GM10248 (cell line): ENCODE measurements at regions not wholly inside any gene's neighbourhood (a gene's known extent, or its start where the extent isn't known, plus 50 kb on each side); places are given as distances from the start of the nearest gene placed in this dataset.

Experiments used
- CTCF ChIA-PET: fragments of 300-600 bp; sonication (Branson Sonifier 250); formaldehyde crosslinking; extraction: SDS; loops from one replicate; lab custom pipeline; 2021; ENCODE audit warnings: antibody characterized with exemption; lab: Yijun Ruan, JAX
- POLR2A ChIA-PET: fragments of 350-650 bp; sonication (Branson Sonifier 250); formaldehyde crosslinking; extraction: SDS; loops from one replicate; lab custom pipeline; 2020; ENCODE audit warnings: antibody characterized with exemption; lab: Yijun Ruan, JAX
- DNase-seq: peaks from one replicate; pipeline ENCODE4 v3.0.0; 2012; ENCODE audit errors: extremely low spot score
- CTCF ChIP-seq: IDR thresholded peaks from 2 replicates; pipeline ENCODE4 v1.5.1; 2012; ENCODE audit warnings: mild to moderate bottlenecking, low read depth; ENCODE audit errors: extremely low read depth, missing control alignments, control extremely low read depth

GRCh38 chr6:90907931-90908655 is 321.2 kb upstream of the MAP3K7 start:
- no peak for DNase-seq
- CTCF ChIA-PET = no interaction called here
- POLR2A ChIA-PET = no interaction called here
- no peak for TF ChIP-seq CTCF

- TF ChIP-seq CTCF = no peak
- CTCF ChIA-PET = no interaction called here
- no peak for DNase-seq
- POLR2A ChIA-PET = no interaction called here
Measured at GRCh38 chr6:90905351-90905750, 318.5 kb upstream of the MAP3K7 start.

GRCh38 chr6:90900034-90900433 is 313.2 kb upstream of the MAP3K7 start:
- ChIA-PET POLR2A (no interaction called here), CTCF (interaction anchor here (1.1 to 1.4 kb wide), 2 partner anchors 25 to 959 kb away, joined by 4 read pairs; no protein-coding TSS in a partner anchor)
- TF ChIP-seq CTCF = no peak
- no peak for DNase-seq

- POLR2A ChIA-PET = no interaction called here
- no peak for DNase-seq
- CTCF ChIA-PET = no interaction called here
- no peak for TF ChIP-seq CTCF
Measured at GRCh38 chr6:90898763-90899162, 311.9 kb upstream of the MAP3K7 start.

- CTCF ChIA-PET = no interaction called here
- no peak for DNase-seq
- POLR2A ChIA-PET = no interaction called here
- TF ChIP-seq CTCF = no peak
Measured at GRCh38 chr6:90896075-90896547, 309.2 kb upstream of the MAP3K7 start.

GRCh38 chr6:90895299-90896074 is 308.6 kb upstream of the MAP3K7 start:
- ChIA-PET CTCF (interaction anchor here (0.9 kb wide), 1 partner anchor 23 kb away, joined by 4 read pairs; no protein-coding TSS in a partner anchor), POLR2A (no interaction called here)
- no peak for DNase-seq
- TF ChIP-seq CTCF = no peak
